Liver (tissue), 3 donors: ENCODE measurements at regions not wholly inside any gene's neighbourhood (a gene's known extent, or its start where the extent isn't known, plus 50 kb on each side); places are given as distances from the start of the nearest gene placed in this dataset.

Experiments
- EGR1 ChIP-seq, 2 donors: IDR thresholded peaks; 2 replicates each; pipeline ENCODE4 v1.6.1; 2016 to 2018; ENCODE audit warnings: antibody characterized with exemption in 2 of 2, low read depth in 2 of 2
- GABPA ChIP-seq, 2 donors: IDR thresholded peaks in 1 of 2; conservative IDR thresholded peaks in 1 of 2; 2 replicates each; pipeline ENCODE4 v1.6.1; 2016; ENCODE audit warnings: antibody characterized with exemption in 2 of 2, mild to moderate bottlenecking in 1 of 2, moderate library complexity in 1 of 2
- RXRA ChIP-seq, 2 donors: IDR thresholded peaks; 2 replicates each; pipeline ENCODE4 v1.6.1; 2017 to 2018; ENCODE audit warnings: antibody characterized with exemption in 2 of 2, mild to moderate bottlenecking in 1 of 2
- SP1 ChIP-seq: IDR thresholded peaks from 2 replicates; pipeline ENCODE4 v1.6.1; 2018; ENCODE audit warnings: antibody characterized with exemption, mild to moderate bottlenecking
- YY1 ChIP-seq: IDR thresholded peaks from 2 replicates; pipeline ENCODE4 v1.6.1; 2016; ENCODE audit warnings: antibody characterized with exemption, mild to moderate bottlenecking
- TF ChIP-seq, protein P1 (sequence below): fragments of 150-350 bp; IDR thresholded peaks from 2 replicates; pipeline ENCODE4 v1.5.1; 2017; ENCODE audit warnings: improper control_type of control experiment, low read depth, low read length; ENCODE audit not compliant: missing input control
- TF ChIP-seq, protein P2 (sequence below): IDR thresholded peaks from 2 replicates; pipeline ENCODE4 v1.6.1; 2016; ENCODE audit warnings: antibody characterized with exemption, mild to moderate bottlenecking
- TF ChIP-seq, protein P3 (sequence below): IDR thresholded peaks from 2 replicates; pipeline ENCODE4 v1.6.1; 2016; ENCODE audit warnings: antibody characterized with exemption
- donor health status: healthy.
- donor health status: healthy.

GRCh38 chr18:72208920-72209676, 335.0 kb downstream of the CBLN2 start:
- TF ChIP-seq, protein P1, sequence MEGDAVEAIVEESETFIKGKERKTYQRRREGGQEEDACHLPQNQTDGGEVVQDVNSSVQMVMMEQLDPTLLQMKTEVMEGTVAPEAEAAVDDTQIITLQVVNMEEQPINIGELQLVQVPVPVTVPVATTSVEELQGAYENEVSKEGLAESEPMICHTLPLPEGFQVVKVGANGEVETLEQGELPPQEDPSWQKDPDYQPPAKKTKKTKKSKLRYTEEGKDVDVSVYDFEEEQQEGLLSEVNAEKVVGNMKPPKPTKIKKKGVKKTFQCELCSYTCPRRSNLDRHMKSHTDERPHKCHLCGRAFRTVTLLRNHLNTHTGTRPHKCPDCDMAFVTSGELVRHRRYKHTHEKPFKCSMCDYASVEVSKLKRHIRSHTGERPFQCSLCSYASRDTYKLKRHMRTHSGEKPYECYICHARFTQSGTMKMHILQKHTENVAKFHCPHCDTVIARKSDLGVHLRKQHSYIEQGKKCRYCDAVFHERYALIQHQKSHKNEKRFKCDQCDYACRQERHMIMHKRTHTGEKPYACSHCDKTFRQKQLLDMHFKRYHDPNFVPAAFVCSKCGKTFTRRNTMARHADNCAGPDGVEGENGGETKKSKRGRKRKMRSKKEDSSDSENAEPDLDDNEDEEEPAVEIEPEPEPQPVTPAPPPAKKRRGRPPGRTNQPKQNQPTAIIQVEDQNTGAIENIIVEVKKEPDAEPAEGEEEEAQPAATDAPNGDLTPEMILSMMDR = no peak
- TF ChIP-seq, protein P2, sequence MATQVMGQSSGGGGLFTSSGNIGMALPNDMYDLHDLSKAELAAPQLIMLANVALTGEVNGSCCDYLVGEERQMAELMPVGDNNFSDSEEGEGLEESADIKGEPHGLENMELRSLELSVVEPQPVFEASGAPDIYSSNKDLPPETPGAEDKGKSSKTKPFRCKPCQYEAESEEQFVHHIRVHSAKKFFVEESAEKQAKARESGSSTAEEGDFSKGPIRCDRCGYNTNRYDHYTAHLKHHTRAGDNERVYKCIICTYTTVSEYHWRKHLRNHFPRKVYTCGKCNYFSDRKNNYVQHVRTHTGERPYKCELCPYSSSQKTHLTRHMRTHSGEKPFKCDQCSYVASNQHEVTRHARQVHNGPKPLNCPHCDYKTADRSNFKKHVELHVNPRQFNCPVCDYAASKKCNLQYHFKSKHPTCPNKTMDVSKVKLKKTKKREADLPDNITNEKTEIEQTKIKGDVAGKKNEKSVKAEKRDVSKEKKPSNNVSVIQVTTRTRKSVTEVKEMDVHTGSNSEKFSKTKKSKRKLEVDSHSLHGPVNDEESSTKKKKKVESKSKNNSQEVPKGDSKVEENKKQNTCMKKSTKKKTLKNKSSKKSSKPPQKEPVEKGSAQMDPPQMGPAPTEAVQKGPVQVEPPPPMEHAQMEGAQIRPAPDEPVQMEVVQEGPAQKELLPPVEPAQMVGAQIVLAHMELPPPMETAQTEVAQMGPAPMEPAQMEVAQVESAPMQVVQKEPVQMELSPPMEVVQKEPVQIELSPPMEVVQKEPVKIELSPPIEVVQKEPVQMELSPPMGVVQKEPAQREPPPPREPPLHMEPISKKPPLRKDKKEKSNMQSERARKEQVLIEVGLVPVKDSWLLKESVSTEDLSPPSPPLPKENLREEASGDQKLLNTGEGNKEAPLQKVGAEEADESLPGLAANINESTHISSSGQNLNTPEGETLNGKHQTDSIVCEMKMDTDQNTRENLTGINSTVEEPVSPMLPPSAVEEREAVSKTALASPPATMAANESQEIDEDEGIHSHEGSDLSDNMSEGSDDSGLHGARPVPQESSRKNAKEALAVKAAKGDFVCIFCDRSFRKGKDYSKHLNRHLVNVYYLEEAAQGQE = no peak
- TF ChIP-seq EGR1 (IDR thresholded peaks at IDR 0.05; ENCODE audit: low read depth in 2 of 2) = no peak
- no peak for TF ChIP-seq SP1
- TF ChIP-seq GABPA (IDR thresholded peaks at IDR 0.05 in 1 of 2, conservative IDR thresholded peaks at IDR 0.05 in 1 of 2) = no peak
- TF ChIP-seq RXRA (IDR thresholded peaks at IDR 0.05) = no peak
- TF ChIP-seq, protein P3, sequence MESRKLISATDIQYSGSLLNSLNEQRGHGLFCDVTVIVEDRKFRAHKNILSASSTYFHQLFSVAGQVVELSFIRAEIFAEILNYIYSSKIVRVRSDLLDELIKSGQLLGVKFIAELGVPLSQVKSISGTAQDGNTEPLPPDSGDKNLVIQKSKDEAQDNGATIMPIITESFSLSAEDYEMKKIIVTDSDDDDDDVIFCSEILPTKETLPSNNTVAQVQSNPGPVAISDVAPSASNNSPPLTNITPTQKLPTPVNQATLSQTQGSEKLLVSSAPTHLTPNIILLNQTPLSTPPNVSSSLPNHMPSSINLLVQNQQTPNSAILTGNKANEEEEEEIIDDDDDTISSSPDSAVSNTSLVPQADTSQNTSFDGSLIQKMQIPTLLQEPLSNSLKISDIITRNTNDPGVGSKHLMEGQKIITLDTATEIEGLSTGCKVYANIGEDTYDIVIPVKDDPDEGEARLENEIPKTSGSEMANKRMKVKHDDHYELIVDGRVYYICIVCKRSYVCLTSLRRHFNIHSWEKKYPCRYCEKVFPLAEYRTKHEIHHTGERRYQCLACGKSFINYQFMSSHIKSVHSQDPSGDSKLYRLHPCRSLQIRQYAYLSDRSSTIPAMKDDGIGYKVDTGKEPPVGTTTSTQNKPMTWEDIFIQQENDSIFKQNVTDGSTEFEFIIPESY = no peak
- no peak for TF ChIP-seq YY1
